ENCODE measurements at regions not wholly inside any gene's neighbourhood (a gene's known extent, or its start where the extent isn't known, plus 50 kb on each side); places are given as distances from the start of the nearest gene placed in this dataset.

DNA sequence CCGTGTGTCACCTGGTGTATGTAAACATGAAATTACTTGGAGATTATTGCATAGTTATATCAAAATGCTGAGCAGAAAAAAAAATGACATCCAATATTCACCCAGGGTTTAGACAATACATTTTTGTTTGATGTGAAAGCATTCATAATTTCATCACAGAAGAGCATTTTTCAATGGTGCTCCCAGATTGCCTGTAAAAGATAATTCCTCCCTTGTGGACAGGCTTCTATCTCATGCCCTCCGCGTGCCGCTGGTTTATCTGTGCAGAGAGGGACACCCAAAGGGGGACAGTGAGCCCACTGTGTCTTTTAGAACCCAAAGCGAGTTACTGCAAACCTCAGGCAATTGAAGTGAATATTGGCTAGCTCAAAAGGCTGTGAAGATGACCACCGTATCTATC is 126.2 kb upstream of the KLF6 start:
- TF ChIP-seq CTCF (IDR thresholded peaks at IDR 0.05; ENCODE audit: insufficient read depth, low read length, poor library complexity, severe bottlenecking) (no peak), EZH2phosphoT487 (conservative IDR thresholded peaks at IDR 0.05; ENCODE audit: low read length) (no peak)
